Esophagus squamous epithelium (tissue), 4 donors: ENCODE measurements at regions not wholly inside any gene's neighbourhood (a gene's known extent, or its start where the extent isn't known, plus 50 kb on each side); places are given as distances from the start of the nearest gene placed in this dataset.

Experiments
- CTCF ChIP-seq, 6 experiments: fragments of 450-650 bp in 4 of 6; fragments of 200-600 bp in 2 of 6; sonication (generic) in 2 of 6; IDR thresholded peaks; one replicate each; pipeline ENCODE4 v1.5.1; 2016 to 2019; ENCODE audit warnings: antibody characterized with exemption in 6 of 6, mild to moderate bottlenecking in 4 of 6, moderate library complexity in 4 of 6
- POLR2A ChIP-seq, 4 donors: fragments of 450-650 bp; IDR thresholded peaks; one replicate each; pipeline ENCODE4 v1.6.1; 2017; ENCODE audit warnings: antibody characterized with exemption in 4 of 4, mild to moderate bottlenecking in 4 of 4, moderate library complexity in 3 of 4

- TF ChIP-seq CTCF (IDR thresholded peaks at IDR 0.05), result no peak
- no peak for TF ChIP-seq POLR2A (IDR thresholded peaks at IDR 0.05)
These were observed 96.8 kb downstream of the DKK1 start for GRCh38 chr10:52410916-52411315.
